CD14-positive monocyte (primary cell): ENCODE measurements at regions not wholly inside any gene's neighbourhood (a gene's known extent, or its start where the extent isn't known, plus 50 kb on each side); places are given as distances from the start of the nearest gene placed in this dataset.

Experiments
- DNase-seq, 3 donors: peaks; one replicate each; pipeline ENCODE4 v3.0.0-alpha.2; 2011 to 2022
- H2AFZ ChIP-seq: 2 replicates; pipeline ENCODE4 v1.6.0; 2012; ENCODE audit warnings: mild to moderate bottlenecking, low read depth, low read length, inconsistent platforms; ENCODE audit not compliant: insufficient read depth, poor library complexity, severe bottlenecking
- H3K27ac ChIP-seq, 2 donors: 1 replicate in 1 of 2; 2 replicates in 1 of 2; pipeline ENCODE4 v1.5.1; 2012 to 2013; ENCODE audit warnings: low read length in 2 of 2, control low read depth in 1 of 2, inconsistent platforms in 1 of 2, low read depth in 1 of 2, mild to moderate bottlenecking in 1 of 2
- H3K27me3 ChIP-seq, 2 donors: one replicate each; pipeline versions ENCODE4 v1.6.0 to v1.6.1; 2011 to 2013; ENCODE audit warnings: low read length in 2 of 2; ENCODE audit not compliant: control insufficient read depth in 2 of 2, insufficient read depth in 2 of 2
- H3K36me3 ChIP-seq, 2 donors: replicated peaks in 1 of 2; 1 replicate in 1 of 2; 2 replicates in 1 of 2; pipeline versions ENCODE4 v1.5.1 to v1.6.1; 2012 to 2013; ENCODE audit warnings: low read length in 2 of 2, control low read depth in 1 of 2, inconsistent platforms in 1 of 2, mild to moderate bottlenecking in 1 of 2; ENCODE audit not compliant: insufficient read depth in 2 of 2, control insufficient read depth in 1 of 2
- H3K4me1 ChIP-seq, 2 donors: 1 replicate in 1 of 2; 2 replicates in 1 of 2; pipeline versions ENCODE4 v1.5.1 to v1.6.1; 2012 to 2013; ENCODE audit warnings: low read length in 2 of 2, control low read depth in 1 of 2, inconsistent platforms in 1 of 2, mild to moderate bottlenecking in 1 of 2, moderate library complexity in 1 of 2; ENCODE audit not compliant: insufficient read depth in 2 of 2, control insufficient read depth in 1 of 2
- H3K4me2 ChIP-seq: replicated peaks from 2 replicates; pipeline ENCODE3; 2012; ENCODE audit warnings: low read length, moderate library complexity, mild to moderate bottlenecking; ENCODE audit not compliant: poor library complexity, severe bottlenecking; ENCODE audit errors: extremely low read depth
- H3K4me3 ChIP-seq, 3 experiments: fragments of 200-600 bp in 1 of 3; sonication (generic) in 1 of 3; replicated peaks in 1 of 3; 1 replicate in 2 of 3; 2 replicates in 1 of 3; pipeline ENCODE4 v1.5.1; 2011 to 2013; ENCODE audit warnings: low read length in 3 of 3, mild to moderate bottlenecking in 3 of 3, control low read depth in 2 of 3, low read depth in 2 of 3, inconsistent platforms in 1 of 3, moderate library complexity in 1 of 3
- H3K79me2 ChIP-seq: 2 replicates; pipeline ENCODE4 v1.6.0; 2012; ENCODE audit warnings: mild to moderate bottlenecking, control low read depth, inconsistent platforms, low read length, moderate library complexity; ENCODE audit not compliant: insufficient read depth
- H3K9ac ChIP-seq: 2 replicates; pipeline ENCODE4 v1.6.0; 2017; ENCODE audit warnings: low read length, mild to moderate bottlenecking; ENCODE audit not compliant: insufficient read depth, poor library complexity, severe bottlenecking
- H3K9me3 ChIP-seq, 2 donors: replicated peaks in 1 of 2; 1 replicate in 1 of 2; 2 replicates in 1 of 2; pipeline versions ENCODE4 v1.5.1 to v1.6.1; 2012 to 2013; ENCODE audit warnings: low read length in 2 of 2, control low read depth in 1 of 2; ENCODE audit not compliant: control insufficient read depth in 1 of 2, insufficient read depth in 1 of 2
- H4K20me1 ChIP-seq: 2 replicates; pipeline ENCODE4 v1.6.0; 2012; ENCODE audit warnings: mild to moderate bottlenecking, low read length, control low read depth, moderate library complexity; ENCODE audit not compliant: insufficient read depth
- H3K27ac Mint-ChIP-seq, 7 donors: one replicate each; pipeline ENCODE4 v1.8.0; 2020; ENCODE audit warnings: mild to moderate bottlenecking in 7 of 7, mixed read lengths in 7 of 7, moderate library complexity in 6 of 7, inconsistent platforms in 2 of 7
- H3K27me3 Mint-ChIP-seq, 3 donors: one replicate each; pipeline ENCODE4 v1.8.0; 2021 to 2022; ENCODE audit warnings: low read depth in 3 of 3, mild to moderate bottlenecking in 3 of 3, mixed read lengths in 3 of 3, moderate library complexity in 3 of 3, inconsistent platforms in 1 of 3
- H3K36me3 Mint-ChIP-seq, 2 donors: one replicate each; pipeline ENCODE4 v1.8.0; 2020; ENCODE audit warnings: mixed read lengths in 2 of 2, inconsistent platforms in 1 of 2, mild to moderate bottlenecking in 1 of 2
- H3K4me1 Mint-ChIP-seq: one replicate; pipeline ENCODE4 v1.8.0; 2020; ENCODE audit warnings: mild to moderate bottlenecking, mixed read lengths
- H3K4me3 Mint-ChIP-seq, 2 donors: one replicate each; pipeline ENCODE4 v1.8.0; 2020; ENCODE audit warnings: mild to moderate bottlenecking in 2 of 2, mixed read lengths in 2 of 2, moderate library complexity in 1 of 2
- H3K9me3 Mint-ChIP-seq, 7 donors: one replicate each; pipeline ENCODE4 v1.8.0; 2020 to 2022; ENCODE audit warnings: mixed read lengths in 7 of 7, mild to moderate bottlenecking in 6 of 7, moderate library complexity in 6 of 7, inconsistent platforms in 2 of 7
- CTCF ChIP-seq: fragments of 200-600 bp; IDR thresholded peaks from one replicate; pipeline ENCODE4 v1.8.0; 2022; ENCODE audit warnings: antibody characterized with exemption, mild to moderate bottlenecking
- WGBS: methylation state at CpG from one replicate; pipeline ENCODE4 v1.1.5; 2013; ENCODE audit warnings: missing lambda C conversion rate; ENCODE audit not compliant: insufficient coverage; 5-methylcytosine and 5-hydroxymethylcytosine counted together
- intact Hi-C, 2 donors: fragments of 100-400 bp; cut with micrococcal nuclease; formaldehyde crosslinking; loops; one replicate each; pipeline versions ENCODE4 v1.15.0 to v1.15.1; 2023

GRCh38 chr16:51490866-51491265 is 339.8 kb upstream of the SALL1 start:
- TF ChIP-seq CTCF, result no peak
- no peaks in the 10 kb centered on the region for H3K36me3 Mint-ChIP-seq
- intact Hi-C loops, result no loop called here
- Histone ChIP-seq H3K27ac (no peak overlapping the region), H3K4me2 (no peak overlapping the region), H3K9me3 (peaks cover 0 to 20% of the 10 kb centered on the region in 2 donors), H3K79me2 (no peaks in the 10 kb centered on the region), H3K36me3 (no peaks in the 10 kb centered on the region), H3K4me1 (no peaks in the 10 kb centered on the region), H3K9ac (no peak overlapping the region), H4K20me1 (no peaks in the 10 kb centered on the region), H2AFZ (no peak overlapping the region), H3K4me3 (no peak overlapping the region), H3K27me3 (no peaks in the 10 kb centered on the region)
- peaks cover 0 to 18% (median 7%) of the 10 kb centered on the region in 7 donors for H3K9me3 Mint-ChIP-seq
- H3K4me1 Mint-ChIP-seq, result no peaks in the 10 kb centered on the region
- no peak overlapping the region for H3K27ac Mint-ChIP-seq
- no CpG with 5 or more reads among the region's 6 CpGs for WGBS
- no peak for DNase-seq
- no peak overlapping the region for H3K4me3 Mint-ChIP-seq
- peaks cover 0 to 2% (median 2%) of the 10 kb centered on the region in 3 donors for H3K27me3 Mint-ChIP-seq

GRCh38 chr16:51487880-51488279 is 336.8 kb upstream of the SALL1 start:
- no peak overlapping the region for H3K4me3 Mint-ChIP-seq
- Histone ChIP-seq H3K4me2 (no peak overlapping the region), H3K4me1 (no peaks in the 10 kb centered on the region), H3K9ac (no peak overlapping the region), H3K4me3 (no peak overlapping the region), H3K9me3 (peaks cover 0 to 17% of the 10 kb centered on the region in 2 donors), H3K36me3 (no peaks in the 10 kb centered on the region), H4K20me1 (no peaks in the 10 kb centered on the region), H3K27me3 (no peaks in the 10 kb centered on the region), H3K79me2 (no peaks in the 10 kb centered on the region), H2AFZ (no peak overlapping the region), H3K27ac (no peak overlapping the region)
- no peaks in the 10 kb centered on the region for H3K36me3 Mint-ChIP-seq
- no peak for TF ChIP-seq CTCF
- no CpG with 5 or more reads among the region's 2 CpGs for WGBS
- H3K27me3 Mint-ChIP-seq, result peaks cover 0 to 2% (median 0%) of the 10 kb centered on the region in 3 donors
- H3K27ac Mint-ChIP-seq, result no peak overlapping the region
- H3K4me1 Mint-ChIP-seq, result no peaks in the 10 kb centered on the region
- intact Hi-C loops, result no loop called here
- H3K9me3 Mint-ChIP-seq, result peaks cover 0 to 19% (median 10%) of the 10 kb centered on the region in 7 donors
- DNase-seq, result no peak
